ENCODE measurements at regions not wholly inside any gene's neighbourhood (a gene's known extent, or its start where the extent isn't known, plus 50 kb on each side); places are given as distances from the start of the nearest gene placed in this dataset.
"Not testable (repeated sequence)": the region's sequence is repeated elsewhere in the genome, so short reads cannot be mapped to it uniquely, and the experiment has no call there.

DNA sequence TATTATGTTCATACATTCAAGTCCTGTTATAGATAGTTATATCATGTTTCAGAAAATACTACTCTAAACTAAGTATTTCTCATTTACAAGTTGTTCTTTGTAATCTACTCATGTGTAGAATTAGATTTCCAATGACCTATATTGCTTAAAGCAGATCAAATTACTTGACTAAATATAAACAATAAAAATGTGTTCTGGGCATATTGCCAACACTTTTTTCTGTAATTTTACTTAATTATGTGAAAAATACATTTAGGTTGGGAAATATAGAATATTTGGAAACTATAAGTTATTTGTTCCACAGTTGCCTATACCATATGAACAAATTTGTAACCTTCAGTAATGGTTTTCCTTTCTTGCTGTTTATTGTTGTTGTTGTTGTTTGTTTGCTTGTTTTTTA lies 275.2 kb upstream of the PCDH9 start:
- Histone ChIP-seq H3K4me2 (no peak overlapping the region), H3K4me1 (no peaks in the 10 kb centered on the region), H3K9ac (no peak overlapping the region), H3K27ac (no peak overlapping the region), H3K27me3 (no peaks in the 10 kb centered on the region), H3K9me3 (no peaks in the 10 kb centered on the region), H4K20me1 (no peaks in the 10 kb centered on the region), H3K4me3 (no peak overlapping the region), H3K36me3 (no peaks in the 10 kb centered on the region)
- TF ChIP-seq Cebpa-rat (IDR thresholded peaks at IDR 0.05) = no peak

DNA sequence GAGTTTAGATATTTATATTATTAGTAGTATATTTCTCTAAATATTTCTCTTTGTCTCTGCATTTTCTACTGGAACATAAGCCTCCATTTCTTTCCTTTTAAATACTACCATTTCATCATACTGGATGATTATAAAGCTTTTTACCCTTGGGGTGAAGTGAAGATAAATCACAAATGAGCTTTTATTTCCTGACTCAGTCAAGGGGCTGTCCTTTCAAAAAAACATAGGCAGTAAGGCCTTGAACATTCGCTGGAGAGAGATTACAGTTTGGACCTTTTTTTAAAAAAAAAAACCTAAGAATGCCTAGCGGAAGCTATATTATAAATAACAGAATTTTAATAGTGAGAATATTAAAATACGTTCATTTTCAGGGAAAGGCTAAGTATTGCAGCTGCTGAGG lies 268.8 kb upstream of the PCDH9 start:
- H3K27me3 ChIP-seq = no peaks in the 10 kb centered on the region
- no peak overlapping the region for H3K4me3 ChIP-seq
- no peaks in the 10 kb centered on the region for H3K4me1 ChIP-seq
- H3K27ac ChIP-seq = no peak overlapping the region
- TF ChIP-seq Cebpa-rat (IDR thresholded peaks at IDR 0.05) = no peak
- H4K20me1 ChIP-seq = no peaks in the 10 kb centered on the region
- H3K9ac ChIP-seq = no peak overlapping the region
- no peaks in the 10 kb centered on the region for H3K9me3 ChIP-seq
- H3K36me3 ChIP-seq = no peaks in the 10 kb centered on the region
- no peak overlapping the region for H3K4me2 ChIP-seq

DNA sequence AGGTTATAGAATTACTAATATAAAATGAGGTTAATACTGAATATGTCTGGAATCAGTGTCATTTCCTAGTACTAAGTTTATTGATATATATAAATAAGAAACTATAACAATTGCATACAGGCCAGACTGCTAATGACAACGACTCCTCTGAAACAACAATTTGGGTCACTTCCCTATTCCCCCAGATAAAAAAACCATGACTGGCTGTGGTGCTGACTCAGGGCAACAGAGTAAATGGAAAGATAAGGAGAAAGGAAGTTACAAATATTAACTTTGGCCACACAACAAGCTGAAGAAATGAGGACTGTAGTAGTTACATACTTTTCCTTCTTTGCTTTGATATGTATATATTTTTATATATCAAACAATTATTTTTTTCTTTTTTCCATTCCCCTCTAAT lies 263.7 kb upstream of the PCDH9 start:
- no peaks in the 10 kb centered on the region for H3K9me3 ChIP-seq
- H3K4me1 ChIP-seq = no peaks in the 10 kb centered on the region
- no peak overlapping the region for H3K27ac ChIP-seq
- no peak for TF ChIP-seq Cebpa-rat (IDR thresholded peaks at IDR 0.05)
- no peak overlapping the region for H3K4me2 ChIP-seq
- H3K36me3 ChIP-seq = no peaks in the 10 kb centered on the region
- no peak overlapping the region for H3K4me3 ChIP-seq
- no peaks in the 10 kb centered on the region for H4K20me1 ChIP-seq
- no peak overlapping the region for H3K9ac ChIP-seq
- no peaks in the 10 kb centered on the region for H3K27me3 ChIP-seq

DNA sequence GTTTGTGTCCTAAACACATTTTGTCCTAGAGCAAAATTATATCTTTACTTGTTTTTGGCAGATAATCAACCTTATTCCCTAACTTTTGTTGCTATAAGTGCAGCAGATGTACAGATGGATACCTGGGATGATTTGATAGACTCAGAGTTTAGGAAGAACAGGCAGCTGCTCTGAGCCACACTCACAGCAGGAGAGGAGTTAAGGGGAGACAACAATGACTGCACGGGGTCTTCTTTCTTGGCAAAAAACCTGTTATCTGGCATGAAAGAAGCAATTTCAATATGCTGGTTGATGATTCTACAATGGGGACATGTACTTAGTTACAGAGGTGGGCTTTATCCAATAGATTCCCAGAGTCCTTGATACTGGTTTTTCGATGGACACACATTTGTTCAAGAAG lies 258.9 kb upstream of the PCDH9 start:
- no peaks in the 10 kb centered on the region for H3K27me3 ChIP-seq
- H3K36me3 ChIP-seq = no peaks in the 10 kb centered on the region
- no peaks in the 10 kb centered on the region for H3K9me3 ChIP-seq
- no peak overlapping the region for H3K9ac ChIP-seq
- no peaks in the 10 kb centered on the region for H3K4me1 ChIP-seq
- no peak for TF ChIP-seq Cebpa-rat (IDR thresholded peaks at IDR 0.05)
- H3K4me2 ChIP-seq = no peak overlapping the region
- H3K27ac ChIP-seq = no peak overlapping the region
- H4K20me1 ChIP-seq = no peaks in the 10 kb centered on the region
- no peak overlapping the region for H3K4me3 ChIP-seq

DNA sequence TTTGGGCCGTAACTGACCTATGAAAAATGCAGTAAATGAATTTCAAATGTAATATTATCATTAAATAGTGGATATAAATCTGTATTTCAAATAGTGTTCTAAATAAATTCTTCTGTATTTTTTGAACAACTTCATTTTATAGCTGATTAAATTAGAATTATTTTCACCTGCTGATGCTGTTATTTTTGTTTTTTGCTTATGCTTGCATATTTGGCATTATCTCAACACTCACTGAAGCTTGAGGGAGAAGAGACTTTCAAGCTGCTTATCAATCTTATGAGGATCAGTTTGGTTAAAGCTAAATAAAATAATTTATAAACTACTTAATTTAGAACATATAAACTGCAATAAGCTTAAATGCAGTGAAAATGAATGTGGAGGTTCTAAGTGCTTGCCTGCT lies 251.3 kb upstream of the PCDH9 start:
- Histone ChIP-seq H3K4me1 (no peaks in the 10 kb centered on the region), H3K4me3 (no peak overlapping the region)
- TF ChIP-seq Cebpa-rat (IDR thresholded peaks at IDR 0.05) = no peak

DNA sequence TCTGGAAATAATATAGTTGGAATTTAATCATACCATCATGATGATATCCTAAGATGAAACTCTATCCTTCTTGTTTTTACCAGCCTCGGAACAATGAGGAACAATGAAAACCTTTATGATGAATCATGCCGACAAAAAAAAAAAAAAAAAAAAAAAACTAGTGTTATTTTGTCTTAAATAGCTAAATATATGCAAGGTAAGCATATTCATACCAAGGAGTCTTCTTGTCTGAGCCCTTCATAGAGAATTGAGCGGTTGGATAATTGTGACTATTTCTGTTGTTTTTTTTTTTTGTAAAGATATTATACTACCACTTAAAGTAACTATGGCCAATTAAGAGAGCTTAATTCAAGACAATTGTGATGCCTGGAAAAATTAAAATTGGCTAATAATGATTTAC lies 244.0 kb upstream of the PCDH9 start:
- no peaks in the 10 kb centered on the region for H4K20me1 ChIP-seq
- H3K4me1 ChIP-seq = no peaks in the 10 kb centered on the region
- no peaks in the 10 kb centered on the region for H3K36me3 ChIP-seq
- no peak overlapping the region for H3K27ac ChIP-seq
- H3K4me3 ChIP-seq = no peak overlapping the region
- no peak overlapping the region for H3K9ac ChIP-seq
- no peaks in the 10 kb centered on the region for H3K27me3 ChIP-seq
- TF ChIP-seq Cebpa-rat (IDR thresholded peaks at IDR 0.05) = no peak
- H3K4me2 ChIP-seq = no peak overlapping the region
- H3K9me3 ChIP-seq = peaks cover 9% of the 10 kb centered on the region; the same call in 1 of the 2 replicates

More for the DNA sequence above, 251.3 kb upstream of the PCDH9 start:
- H3K9ac ChIP-seq = no peak overlapping the region
- H3K4me2 ChIP-seq = no peak overlapping the region
- H3K27me3 ChIP-seq = no peaks in the 10 kb centered on the region
- no peak overlapping the region for H3K27ac ChIP-seq
- H4K20me1 ChIP-seq = no peaks in the 10 kb centered on the region
- H3K36me3 ChIP-seq = no peaks in the 10 kb centered on the region
- no peaks in the 10 kb centered on the region for H3K9me3 ChIP-seq

DNA sequence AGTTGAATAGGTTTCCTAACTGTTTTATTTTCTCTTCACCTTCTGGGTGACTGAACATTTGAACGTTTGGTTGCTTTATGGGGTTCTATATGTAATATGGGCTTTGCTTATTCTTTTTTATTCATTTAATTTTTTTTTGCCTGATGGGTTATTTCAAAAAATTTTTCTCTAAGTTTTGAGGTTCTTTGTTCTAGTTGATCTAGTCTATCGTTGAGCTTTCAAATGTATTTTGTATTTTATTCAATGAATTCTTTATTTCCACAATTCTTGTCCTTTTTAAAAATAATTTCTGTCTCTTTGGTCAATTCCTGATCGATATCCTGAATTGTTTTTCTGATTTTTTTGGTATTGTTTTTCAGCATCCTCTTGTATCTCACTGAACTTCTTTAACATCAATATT lies 239.5 kb upstream of the PCDH9 start:
- Histone ChIP-seq H4K20me1 (no peaks in the 10 kb centered on the region), H3K4me2 (no peak overlapping the region)

DNA sequence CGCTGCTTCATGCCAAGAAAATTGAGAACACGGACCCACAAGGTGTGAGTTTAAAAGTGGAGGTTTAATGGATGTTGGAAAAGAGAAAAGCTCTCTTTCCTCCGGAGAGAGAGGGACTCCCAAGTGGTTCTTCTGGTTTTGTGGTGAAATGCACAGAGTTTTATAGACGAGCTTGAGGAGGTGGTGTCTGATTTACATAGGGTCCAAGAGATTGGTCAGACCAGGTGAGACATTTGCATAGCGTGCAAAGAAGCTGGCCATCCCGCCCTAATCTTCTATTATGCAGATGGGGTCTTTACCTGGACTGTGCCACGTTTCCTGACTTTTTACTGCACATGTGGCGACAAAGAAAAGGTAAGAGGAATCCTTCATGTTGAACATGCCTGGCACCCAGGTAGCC lies 236.4 kb upstream of the PCDH9 start:
- Histone ChIP-seq H3K4me3 (no peak overlapping the region), H3K9ac (no peak overlapping the region), H3K4me2 (no peak overlapping the region), H3K4me1 (no peaks in the 10 kb centered on the region), H3K27ac (no peak overlapping the region), H3K27me3 (no peaks in the 10 kb centered on the region), H3K9me3 (peaks cover 9% of the 10 kb centered on the region; the same call in 1 of the 2 replicates), H3K36me3 (no peaks in the 10 kb centered on the region), H4K20me1 (no peaks in the 10 kb centered on the region)
- no peak for TF ChIP-seq Cebpa-rat (IDR thresholded peaks at IDR 0.05)

More for the DNA sequence above, 239.5 kb upstream of the PCDH9 start:
- Histone ChIP-seq H3K36me3 (no peaks in the 10 kb centered on the region), H3K9ac (no peak overlapping the region), H3K9me3 (peaks cover 9% of the 10 kb centered on the region; the same call in 1 of the 2 replicates), H3K4me3 (no peak overlapping the region), H3K4me1 (no peaks in the 10 kb centered on the region), H3K27ac (no peak overlapping the region), H3K27me3 (no peaks in the 10 kb centered on the region)
- TF ChIP-seq Cebpa-rat (IDR thresholded peaks at IDR 0.05) = no peak

DNA sequence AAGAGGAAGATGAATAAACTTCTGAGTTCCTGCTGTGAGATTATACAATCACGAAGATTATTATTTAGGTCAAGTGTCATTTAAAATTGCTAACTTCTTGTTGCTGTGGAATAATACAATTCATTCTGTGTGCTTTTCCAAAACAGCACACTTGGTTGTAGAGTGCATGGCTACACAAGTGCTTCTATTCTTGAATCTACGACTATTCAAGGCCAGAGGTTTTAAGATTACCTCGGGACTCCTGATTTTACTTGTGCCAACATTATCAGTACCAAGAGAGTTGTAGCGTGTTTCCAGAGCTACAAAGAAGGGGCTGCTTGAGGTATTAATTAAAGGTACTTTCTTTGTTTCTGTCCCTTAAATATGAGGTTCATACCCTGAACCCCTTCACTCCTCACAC lies 234.0 kb upstream of the PCDH9 start:
- Histone ChIP-seq H4K20me1 (no peaks in the 10 kb centered on the region), H3K4me3 (no peak overlapping the region), H3K36me3 (no peaks in the 10 kb centered on the region), H3K27me3 (no peaks in the 10 kb centered on the region), H3K9me3 (no peaks in the 10 kb centered on the region; the same call in 1 of the 2 replicates), H3K9ac (no peak overlapping the region), H3K4me2 (no peak overlapping the region), H3K4me1 (no peaks in the 10 kb centered on the region), H3K27ac (no peak overlapping the region)
- no peak for TF ChIP-seq Cebpa-rat (IDR thresholded peaks at IDR 0.05)

DNA sequence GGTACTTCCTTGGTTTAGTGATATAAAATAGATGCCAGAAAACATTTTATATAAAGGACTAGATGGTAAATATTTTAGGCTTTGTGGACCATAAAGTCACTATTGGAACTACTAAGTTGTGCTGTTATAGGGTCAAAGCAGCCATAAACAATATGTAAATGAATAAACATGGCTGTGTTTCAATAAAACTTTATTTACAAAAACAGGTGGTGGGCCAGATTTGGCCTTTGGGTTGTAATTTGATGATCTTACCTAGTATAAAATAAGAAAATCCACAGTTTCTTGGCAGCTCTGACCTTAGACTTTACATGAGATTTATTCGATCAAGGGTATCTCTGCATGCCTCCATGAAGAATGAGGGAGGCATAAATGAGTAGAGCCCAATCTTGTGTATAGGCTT lies 232.0 kb upstream of the PCDH9 start:
- Histone ChIP-seq H3K9ac (no peak overlapping the region), H4K20me1 (no peaks in the 10 kb centered on the region), H3K27ac (no peak overlapping the region), H3K4me3 (no peak overlapping the region), H3K4me1 (no peaks in the 10 kb centered on the region), H3K4me2 (no peak overlapping the region), H3K36me3 (no peaks in the 10 kb centered on the region), H3K9me3 (peaks cover 6% of the 10 kb centered on the region; the same call in 1 of the 2 replicates), H3K27me3 (no peaks in the 10 kb centered on the region)
- TF ChIP-seq Cebpa-rat (IDR thresholded peaks at IDR 0.05) = no peak

DNA sequence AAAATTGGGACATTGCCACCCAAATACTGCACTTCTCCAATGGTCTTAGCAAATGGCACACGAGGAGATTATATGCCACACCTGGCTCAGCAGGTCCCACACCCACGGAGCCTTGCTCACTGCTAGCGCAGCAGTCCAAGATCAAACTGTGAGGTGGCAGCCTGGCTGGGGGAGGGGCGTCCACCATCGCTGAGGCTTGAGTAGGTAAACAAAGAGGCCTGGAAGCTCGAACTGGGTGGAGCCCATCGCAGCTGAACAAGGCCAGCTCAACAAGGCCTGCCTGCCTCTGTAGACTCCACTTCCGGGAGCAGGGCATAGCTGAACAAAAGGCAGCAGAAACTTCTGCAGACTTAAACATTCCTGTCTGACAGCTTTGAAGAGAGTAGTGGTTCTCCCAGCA lies 222.4 kb upstream of the PCDH9 start:
- not testable (repeated sequence) for H3K9me3 ChIP-seq, H3K36me3 ChIP-seq, H3K27ac ChIP-seq, H3K27me3 ChIP-seq, H3K9ac ChIP-seq, H3K4me2 ChIP-seq, H4K20me1 ChIP-seq, H3K4me1 ChIP-seq, H3K4me3 ChIP-seq
